Skeletal muscle tissue (tissue), 3 donors: ENCODE measurements at regions not wholly inside any gene's neighbourhood (a gene's known extent, or its start where the extent isn't known, plus 50 kb on each side); places are given as distances from the start of the nearest gene placed in this dataset.

Experiments
- H3K27ac ChIP-seq: one replicate; pipeline ENCODE4 v1.7.0; 2013; ENCODE audit warnings: mild to moderate bottlenecking, low read depth, low read length, inconsistent platforms
- H3K27me3 ChIP-seq, 3 donors: one replicate each; pipeline ENCODE4 v1.7.0; 2013; ENCODE audit warnings: low read length in 3 of 3; ENCODE audit not compliant: control insufficient read depth in 3 of 3, insufficient read depth in 3 of 3
- H3K36me3 ChIP-seq, 3 donors: one replicate each; pipeline ENCODE4 v1.7.0; 2013; ENCODE audit warnings: low read length in 3 of 3; ENCODE audit not compliant: control insufficient read depth in 3 of 3, insufficient read depth in 3 of 3
- H3K4me1 ChIP-seq, 3 donors: one replicate each; pipeline ENCODE4 v1.7.0; 2013; ENCODE audit warnings: low read length in 3 of 3, mild to moderate bottlenecking in 3 of 3; ENCODE audit not compliant: control insufficient read depth in 3 of 3, insufficient read depth in 3 of 3
- H3K4me3 ChIP-seq, 3 donors: one replicate each; pipeline ENCODE4 v1.7.0; 2013; ENCODE audit warnings: low read length in 3 of 3
- H3K9ac ChIP-seq, 3 donors: one replicate each; pipeline ENCODE4 v1.7.0; 2013; ENCODE audit warnings: low read length in 3 of 3, mild to moderate bottlenecking in 3 of 3, moderate library complexity in 2 of 3, low read depth in 1 of 3
- H3K9me3 ChIP-seq, 3 donors: one replicate each; pipeline ENCODE4 v1.7.0; 2013; ENCODE audit warnings: low read length in 3 of 3; ENCODE audit not compliant: control insufficient read depth in 3 of 3
- donor health status: Osteomylitis.

- Histone ChIP-seq H3K36me3 (no peaks in the 10 kb centered on the region), H3K27ac (no peak overlapping the region), H3K27me3 (no peaks in the 10 kb centered on the region), H3K9me3 (no peaks in the 10 kb centered on the region), H3K9ac (no peak overlapping the region), H3K4me3 (no peak overlapping the region), H3K4me1 (peaks cover 0 to 6% (median 3%) of the 10 kb centered on the region in 3 donors)
Measured at GRCh38 chr11:15690320-15690719, 575.6 kb downstream of the INSC start.

GRCh38 chr11:15692739-15693138 is 578.0 kb downstream of the INSC start:
- Histone ChIP-seq H3K27ac (no peak overlapping the region), H3K4me3 (no peak overlapping the region), H3K4me1 (peaks cover 0 to 8% (median 3%) of the 10 kb centered on the region in 3 donors), H3K9ac (no peak overlapping the region), H3K27me3 (no peaks in the 10 kb centered on the region), H3K36me3 (no peaks in the 10 kb centered on the region), H3K9me3 (no peaks in the 10 kb centered on the region)

GRCh38 chr11:15695096-15695721 is 580.5 kb downstream of the INSC start:
- no peaks in the 10 kb centered on the region for H3K36me3 ChIP-seq
- peaks cover 0 to 3% (median 0%) of the 10 kb centered on the region in 3 donors for H3K4me1 ChIP-seq
- no peaks in the 10 kb centered on the region for H3K9me3 ChIP-seq
- no peak overlapping the region for H3K27ac ChIP-seq
- no peak overlapping the region for H3K4me3 ChIP-seq
- no peaks in the 10 kb centered on the region for H3K27me3 ChIP-seq
- no peak overlapping the region for H3K9ac ChIP-seq

GRCh38 chr11:15696069-15696468 is 581.3 kb downstream of the INSC start:
- Histone ChIP-seq H3K9me3 (no peaks in the 10 kb centered on the region), H3K4me1 (peaks cover 0 to 3% (median 0%) of the 10 kb centered on the region in 3 donors), H3K36me3 (no peaks in the 10 kb centered on the region), H3K9ac (no peak overlapping the region), H3K27me3 (no peaks in the 10 kb centered on the region), H3K4me3 (no peak overlapping the region), H3K27ac (no peak overlapping the region)

- Histone ChIP-seq H3K9ac (no peak overlapping the region), H3K4me3 (no peak overlapping the region), H3K36me3 (no peaks in the 10 kb centered on the region), H3K27ac (no peak overlapping the region), H3K27me3 (no peaks in the 10 kb centered on the region), H3K4me1 (peaks cover 0 to 3% (median 0%) of the 10 kb centered on the region in 3 donors), H3K9me3 (no peaks in the 10 kb centered on the region)
Measured at GRCh38 chr11:15697437-15698236, 582.9 kb downstream of the INSC start.

- Histone ChIP-seq H3K4me1 (peaks cover 0 to 3% (median 0%) of the 10 kb centered on the region in 3 donors), H3K27ac (no peak overlapping the region), H3K9me3 (no peaks in the 10 kb centered on the region), H3K36me3 (no peaks in the 10 kb centered on the region), H3K9ac (no peak overlapping the region), H3K4me3 (no peak overlapping the region), H3K27me3 (no peaks in the 10 kb centered on the region)
Measured at GRCh38 chr11:15698855-15699254, 584.1 kb downstream of the INSC start.

GRCh38 chr11:15699978-15700377 is 585.3 kb downstream of the INSC start:
- Histone ChIP-seq H3K4me1 (peaks cover 0 to 3% (median 0%) of the 10 kb centered on the region in 3 donors), H3K36me3 (no peaks in the 10 kb centered on the region), H3K4me3 (no peak overlapping the region), H3K27me3 (no peaks in the 10 kb centered on the region), H3K9me3 (no peaks in the 10 kb centered on the region), H3K27ac (no peak overlapping the region), H3K9ac (no peak overlapping the region)

GRCh38 chr11:15700456-15700855 is 585.7 kb downstream of the INSC start:
- no peaks in the 10 kb centered on the region for H3K27me3 ChIP-seq
- H3K27ac ChIP-seq = no peak overlapping the region
- H3K9me3 ChIP-seq = no peaks in the 10 kb centered on the region
- no peak overlapping the region for H3K4me3 ChIP-seq
- no peaks in the 10 kb centered on the region for H3K36me3 ChIP-seq
- H3K4me1 ChIP-seq = peaks cover 0 to 3% (median 0%) of the 10 kb centered on the region in 3 donors
- no peak overlapping the region for H3K9ac ChIP-seq

- Histone ChIP-seq H3K9ac (no peak overlapping the region), H3K4me3 (no peak overlapping the region), H3K27ac (no peak overlapping the region), H3K27me3 (no peaks in the 10 kb centered on the region), H3K9me3 (no peaks in the 10 kb centered on the region), H3K36me3 (no peaks in the 10 kb centered on the region), H3K4me1 (peaks cover 8 to 13% (median 9%) of the 10 kb centered on the region in 3 donors)
Measured at GRCh38 chr11:15704064-15704463, 589.3 kb downstream of the INSC start.

GRCh38 chr11:15704556-15704955 is 589.8 kb downstream of the INSC start:
- Histone ChIP-seq H3K27ac (no peak overlapping the region), H3K36me3 (no peaks in the 10 kb centered on the region), H3K4me3 (no peak overlapping the region), H3K4me1 (peaks cover 8 to 13% (median 9%) of the 10 kb centered on the region in 3 donors), H3K9me3 (no peaks in the 10 kb centered on the region), H3K9ac (no peak overlapping the region), H3K27me3 (no peaks in the 10 kb centered on the region)
